HG03520 (cell line): ENCODE measurements at regions not wholly inside any gene's neighbourhood (a gene's known extent, or its start where the extent isn't known, plus 50 kb on each side); places are given as distances from the start of the nearest gene placed in this dataset.

Experiments
- ATAC-seq: cut with Tn5 transposase; IDR thresholded peaks from one replicate; pipeline ENCODE4 v1.9.1; 2021; ENCODE audit warnings: mild to moderate bottlenecking, moderate library complexity; ENCODE audit not compliant: unreplicated experiment

GRCh38 chr15:31261266-31262142 lies 65.1 kb upstream of the KLF13 start:
- no peak for ATAC-seq

GRCh38 chr15:31262143-31262530 lies 64.5 kb upstream of the KLF13 start:
- no peak for ATAC-seq

- ATAC-seq: no peak
Observed at GRCh38 chr15:31262901-31263671, 63.5 kb upstream of the KLF13 start.

GRCh38 chr15:31263751-31264558 lies 62.7 kb upstream of the KLF13 start:
- ATAC-seq: no peak

- no peak for ATAC-seq
Observed at GRCh38 chr15:31264559-31265089, 62.0 kb upstream of the KLF13 start.

GRCh38 chr15:31265090-31265870 lies 61.4 kb upstream of the KLF13 start:
- no peak for ATAC-seq

- peak; percentile 54 for ATAC-seq
Observed at GRCh38 chr15:31265871-31266711, 60.5 kb upstream of the KLF13 start.

- peak; percentile 8 for ATAC-seq
Observed at GRCh38 chr15:31266712-31267111, 59.9 kb upstream of the KLF13 start.

- ATAC-seq: no peak
Observed at GRCh38 chr15:31267161-31268107, 59.2 kb upstream of the KLF13 start.

- no peak for ATAC-seq
Observed at GRCh38 chr15:31268108-31268501, 58.5 kb upstream of the KLF13 start.

GRCh38 chr15:31268911-31269784 lies 57.5 kb upstream of the KLF13 start:
- no peak for ATAC-seq

GRCh38 chr15:31269816-31270575 lies 56.6 kb upstream of the KLF13 start:
- no peak for ATAC-seq

- ATAC-seq: no peak
Observed at GRCh38 chr15:31270767-31271166, 55.9 kb upstream of the KLF13 start.

GRCh38 chr15:31271224-31271635 lies 55.4 kb upstream of the KLF13 start:
- ATAC-seq: no peak

- no peak for ATAC-seq
Observed at GRCh38 chr15:31271711-31272557, 54.7 kb upstream of the KLF13 start.
